Panc1 (cell line): ENCODE measurements at regions not wholly inside any gene's neighbourhood (a gene's known extent, or its start where the extent isn't known, plus 50 kb on each side); places are given as distances from the start of the nearest gene placed in this dataset.

Experiments used
- ATAC-seq: fragments of 200-7000 bp; cut with Tn5 transposase; 2 replicates; pipeline ENCODE4 v1.9.1; 2020; ENCODE audit warnings: mild to moderate bottlenecking, moderate library complexity
- BruUV-seq: library from RNA; stranded (reverse); fragments of 400-500 nt; replicated peaks from 2 replicates; lab custom pipeline; 2021; lab: Mats Ljungman, UMichigan
- CTCF ChIA-PET: fragments of 300-600 bp; sonication (Branson Sonifier 250); formaldehyde crosslinking; loops from one replicate; lab custom pipeline; 2022; ENCODE audit warnings: antibody characterized with exemption; lab: Charles Lee
- POLR2A ChIA-PET: fragments of 300-600 bp; sonication (Branson Sonifier 250); formaldehyde crosslinking; loops from one replicate; lab custom pipeline; 2022; ENCODE audit warnings: antibody characterized with exemption; lab: Charles Lee
- DNase-seq: peaks from one replicate; pipeline ENCODE4 v3.0.0-alpha.2; 2010; ENCODE audit warnings: low read depth, low spot score
- H3K27ac ChIP-seq: 2 replicates; pipeline ENCODE4 v1.5.1; 2011; ENCODE audit warnings: mild to moderate bottlenecking, low read length, inconsistent platforms
- H3K27me3 ChIP-seq: fragments of 200-500 bp; sonication (Bioruptor generic); 2 replicates; pipeline ENCODE4 v1.6.0; 2014; ENCODE audit warnings: low read length, inconsistent platforms; ENCODE audit not compliant: control insufficient read depth, insufficient read depth
- H3K36me3 ChIP-seq: fragments of 200-500 bp; sonication (Bioruptor generic); 2 replicates; pipeline ENCODE4 v1.5.1; 2014; ENCODE audit warnings: inconsistent platforms, mild to moderate bottlenecking, low read length, moderate library complexity; ENCODE audit not compliant: control insufficient read depth, insufficient read depth
- H3K4me1 ChIP-seq: 2 replicates; pipeline ENCODE4 v1.5.1; 2011; ENCODE audit warnings: inconsistent platforms, mild to moderate bottlenecking, low read length, moderate library complexity; ENCODE audit not compliant: control insufficient read depth, insufficient read depth
- H3K4me3 ChIP-seq, 2 experiments: 2 replicates each; pipeline ENCODE4 v1.5.1; 2011 to 2012; ENCODE audit warnings: low read depth in 2 of 2, low read length in 2 of 2, mild to moderate bottlenecking in 2 of 2, inconsistent platforms in 1 of 2, moderate library complexity in 1 of 2
- H3K9me3 ChIP-seq: fragments of 200-500 bp; sonication (Bioruptor generic); 2 replicates; pipeline ENCODE4 v1.5.1; 2014; ENCODE audit warnings: low read depth, mild to moderate bottlenecking, inconsistent platforms, low read length, moderate library complexity; ENCODE audit not compliant: control insufficient read depth, insufficient read depth
- CTCF ChIP-seq: fragments of 450-650 bp; IDR thresholded peaks from 2 replicates; pipeline ENCODE4 v1.5.1; 2017; ENCODE audit warnings: mild to moderate bottlenecking
- POLR2AphosphoS5 ChIP-seq: IDR thresholded peaks from 2 replicates; pipeline ENCODE4 v1.6.1; 2012; ENCODE audit warnings: mild to moderate bottlenecking, low read depth, low read length, moderate library complexity
- REST ChIP-seq, 2 experiments: IDR thresholded peaks; 2 replicates each; pipeline ENCODE4 v1.6.1; 2011 to 2012; ENCODE audit warnings: low read depth in 2 of 2, control low read depth in 1 of 2, low read length in 1 of 2, mild to moderate bottlenecking in 1 of 2, moderate library complexity in 1 of 2; ENCODE audit not compliant: insufficient read depth in 1 of 2
- SIN3A ChIP-seq: IDR thresholded peaks from 2 replicates; pipeline ENCODE4 v1.6.1; 2012; ENCODE audit warnings: low read depth, mild to moderate bottlenecking, low read length, moderate library complexity, borderline replicate concordance; ENCODE audit not compliant: insufficient read depth
- TCF7L2 ChIP-seq: IDR thresholded peaks from 2 replicates; pipeline ENCODE4 v1.6.1; 2011; ENCODE audit warnings: mild to moderate bottlenecking, low read depth, low read length, inconsistent platforms
- in situ Hi-C: cut with HindIII; loops from 2 replicates; pipeline ENCODE4 v1.10.0; 2016; ENCODE audit warnings: low sequenced_read_pairs, low pct_unique_long_range_greater_than_20kb
- intact Hi-C: fragments of 100-400 bp; cut with micrococcal nuclease; formaldehyde crosslinking; loops from one replicate; pipeline ENCODE4 v1.10.0; 2022; ENCODE audit not compliant: unreplicated experiment

GRCh38 chr10:1920127-1920526, 182.8 kb upstream of the ADARB2 start:
- H3K4me1 ChIP-seq: no peaks in the 10 kb centered on the region
- no peak for ATAC-seq
- CTCF ChIA-PET: no interaction called here

GRCh38 chr10:1911771-1912170, 174.4 kb upstream of the ADARB2 start:
- H3K27ac ChIP-seq: no peak overlapping the region
- intact Hi-C loops: no loop called here
- in situ Hi-C loops: no loop called here
- no peaks in the 10 kb centered on the region for H3K27me3 ChIP-seq
- no TSS peak for BruUV-seq
- TF ChIP-seq SIN3A: no peak
- TF ChIP-seq TCF7L2: no peak
- no peak for TF ChIP-seq REST (IDR thresholded peaks at IDR 0.05; ENCODE audit: insufficient read depth in 1 of 2, low read depth in 2 of 2, low read length in 1 of 2)
- no peak for TF ChIP-seq CTCF
- no peak for TF ChIP-seq POLR2AphosphoS5
- H3K4me3 ChIP-seq: no peak overlapping the region
- ChIA-PET POLR2A (no interaction called here), CTCF (interaction anchor here (0.6 kb wide), 1 partner anchor 614 kb away, joined by 3 read pairs; no protein-coding TSS in a partner anchor)
- no peaks in the 10 kb centered on the region for H3K9me3 ChIP-seq
- no peaks in the 10 kb centered on the region for H3K36me3 ChIP-seq
- DNase-seq (no peak), ATAC-seq (no peak)
- H3K4me1 ChIP-seq: no peaks in the 10 kb centered on the region

More at GRCh38 chr10:1920127-1920526, 182.8 kb upstream of the ADARB2 start:
- no peaks in the 10 kb centered on the region for H3K27me3 ChIP-seq
- no peaks in the 10 kb centered on the region for H3K36me3 ChIP-seq
- no peak for TF ChIP-seq POLR2AphosphoS5
- no peak for TF ChIP-seq CTCF
- no peak for TF ChIP-seq TCF7L2
- TF ChIP-seq SIN3A: no peak
- TF ChIP-seq REST (IDR thresholded peaks at IDR 0.05; ENCODE audit: insufficient read depth in 1 of 2, low read depth in 2 of 2, low read length in 1 of 2): no peak
- no peak overlapping the region for H3K27ac ChIP-seq
- BruUV-seq: no TSS peak
- POLR2A ChIA-PET: no interaction called here
- no peaks in the 10 kb centered on the region for H3K9me3 ChIP-seq
- intact Hi-C loops (no loop called here), in situ Hi-C loops (no loop called here)
- no peak overlapping the region for H3K4me3 ChIP-seq
- no peak for DNase-seq
